ENCODE measurements at regions not wholly inside any gene's neighbourhood (a gene's known extent, or its start where the extent isn't known, plus 50 kb on each side); places are given as distances from the start of the nearest gene placed in this dataset.

- Histone ChIP-seq H3K4me1 (no peaks in the 10 kb centered on the region), H3K4me3 (no peak overlapping the region), H3K27ac (no peak overlapping the region), H3K27me3 (no peaks in the 10 kb centered on the region), H3K36me3 (no peaks in the 10 kb centered on the region), H3K9me3 (no peaks in the 10 kb centered on the region)
- DNase-seq (ENCODE audit: low spot score in 2 of 2): no peak
- TF ChIP-seq CTCF (IDR thresholded peaks at IDR 0.05) (no peak), EP300 (IDR thresholded peaks at IDR 0.05) (no peak), POLR2A (IDR thresholded peaks at IDR 0.05) (no peak)
Observed at GRCh38 chr17:54277868-54278267, 455.1 kb downstream of the KIF2B start.

GRCh38 chr17:54280741-54281140 lies 458.0 kb downstream of the KIF2B start:
- 73 to 76% methylated on average over 3 of the region's 3 CpGs for WGBS, 2 donors
- Histone ChIP-seq H3K4me1 (no peaks in the 10 kb centered on the region), H3K4me3 (no peak overlapping the region), H3K27me3 (no peaks in the 10 kb centered on the region), H3K9me3 (no peaks in the 10 kb centered on the region), H3K27ac (no peak overlapping the region), H3K36me3 (no peaks in the 10 kb centered on the region)
- DNase-seq (ENCODE audit: low spot score in 2 of 2): no peak
- TF ChIP-seq POLR2A (IDR thresholded peaks at IDR 0.05) (no peak), CTCF (IDR thresholded peaks at IDR 0.05) (no peak), EP300 (IDR thresholded peaks at IDR 0.05) (no peak)

- DNase-seq (ENCODE audit: low spot score in 2 of 2): no peak
- no peaks in the 10 kb centered on the region for H3K36me3 ChIP-seq
- no peaks in the 10 kb centered on the region for H3K4me1 ChIP-seq
- TF ChIP-seq CTCF (IDR thresholded peaks at IDR 0.05) (no peak), EP300 (IDR thresholded peaks at IDR 0.05) (no peak), POLR2A (IDR thresholded peaks at IDR 0.05) (no peak)
- WGBS, 2 donors: 70 to 71% methylated on average over 2 of the region's 2 CpGs
- no peaks in the 10 kb centered on the region for H3K27me3 ChIP-seq
- no peak overlapping the region for H3K27ac ChIP-seq
- no peaks in the 10 kb centered on the region for H3K9me3 ChIP-seq
- H3K4me3 ChIP-seq: no peak overlapping the region
Observed at GRCh38 chr17:54282886-54283285, 460.2 kb downstream of the KIF2B start.

- no peaks in the 10 kb centered on the region for H3K4me1 ChIP-seq
- no peak overlapping the region for H3K27ac ChIP-seq
Observed at GRCh38 chr17:54307351-54307750, 484.6 kb downstream of the KIF2B start.

GRCh38 chr17:54324813-54325212 lies 502.1 kb downstream of the KIF2B start:
- peaks cover 0 to 18% (median 0%) of the 10 kb centered on the region in 4 donors for H3K9me3 ChIP-seq
- no peaks in the 10 kb centered on the region for H3K4me1 ChIP-seq
- TF ChIP-seq POLR2A (IDR thresholded peaks at IDR 0.05): no peak
- no peak for TF ChIP-seq CTCF (IDR thresholded peaks at IDR 0.05)
- TF ChIP-seq EP300 (IDR thresholded peaks at IDR 0.05): no peak
- H3K4me3 ChIP-seq: no peak overlapping the region
- WGBS, 2 donors: 68 to 70% methylated on average over 1 of the region's 1 CpG
- no peak for DNase-seq (ENCODE audit: low spot score in 2 of 2)
- H3K27me3 ChIP-seq: no peaks in the 10 kb centered on the region
- H3K36me3 ChIP-seq: no peaks in the 10 kb centered on the region
- no peak overlapping the region for H3K27ac ChIP-seq

More at GRCh38 chr17:54307351-54307750, 484.6 kb downstream of the KIF2B start:
- no peak for DNase-seq (ENCODE audit: low spot score in 2 of 2)
- TF ChIP-seq POLR2A (IDR thresholded peaks at IDR 0.05): no peak
- TF ChIP-seq EP300 (IDR thresholded peaks at IDR 0.05): no peak
- Histone ChIP-seq H3K36me3 (no peaks in the 10 kb centered on the region), H3K4me3 (no peak overlapping the region), H3K9me3 (no peaks in the 10 kb centered on the region), H3K27me3 (no peaks in the 10 kb centered on the region)
- 42 to 47% methylated on average over 5 of the region's 5 CpGs for WGBS, 2 donors

- Histone ChIP-seq H3K36me3 (no peaks in the 10 kb centered on the region), H3K27ac (no peak overlapping the region), H3K27me3 (no peaks in the 10 kb centered on the region), H3K4me1 (no peaks in the 10 kb centered on the region), H3K9me3 (no peaks in the 10 kb centered on the region), H3K4me3 (no peak overlapping the region)
- WGBS, 2 donors: 70 to 97% methylated on average over 1 of the region's 1 CpG
- TF ChIP-seq POLR2A (IDR thresholded peaks at IDR 0.05) (no peak), CTCF (IDR thresholded peaks at IDR 0.05) (no peak), EP300 (IDR thresholded peaks at IDR 0.05) (no peak)
- DNase-seq (ENCODE audit: low spot score in 2 of 2): no peak
Observed at GRCh38 chr17:54339731-54340130, 517.0 kb downstream of the KIF2B start.
